ENCODE measurements at regions not wholly inside any gene's neighbourhood (a gene's known extent, or its start where the extent isn't known, plus 50 kb on each side); places are given as distances from the start of the nearest gene placed in this dataset.

DNA sequence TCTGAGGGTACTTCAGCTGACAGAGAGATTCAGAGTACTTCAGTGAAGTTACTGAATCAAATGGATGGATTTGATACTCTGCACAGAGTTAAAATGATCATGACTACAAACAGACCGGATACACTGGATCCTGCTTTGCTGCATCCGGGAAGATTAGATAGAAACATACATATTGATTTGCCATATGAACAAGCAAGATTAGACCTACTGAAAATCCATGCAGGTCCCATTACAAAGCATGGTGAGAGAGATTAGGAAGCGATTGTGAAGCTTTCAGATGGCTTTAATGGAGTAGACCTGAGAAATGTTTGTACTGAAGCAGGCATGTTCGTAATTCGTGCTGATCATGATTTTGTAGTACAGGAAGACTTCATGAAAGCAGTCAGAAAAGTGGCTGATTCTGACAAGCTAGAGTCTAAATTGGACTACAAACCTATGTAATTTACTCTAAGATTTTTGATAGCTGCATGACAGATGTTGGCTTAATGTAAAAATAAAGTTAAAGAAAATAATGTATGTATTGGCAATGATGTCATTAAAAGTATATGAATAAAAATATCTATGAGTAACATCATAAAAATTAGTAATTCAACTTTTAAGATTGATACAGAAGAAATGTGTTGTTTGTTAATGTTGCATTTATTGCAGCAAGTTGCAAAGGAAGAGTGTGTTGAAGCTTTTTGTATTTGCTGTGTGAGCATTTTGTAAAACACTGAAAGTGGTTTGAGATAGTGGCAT lies 136.1 kb upstream of the RAP1B start:
- no peak for TF ChIP-seq POLR2A (IDR thresholded peaks at IDR 0.05; ENCODE audit: low read length)
- no peak for TF ChIP-seq GATA1 (IDR thresholded peaks at IDR 0.05; ENCODE audit: low read depth, low read length)

All from erythroblast (primary cell).